Fibroblast of lung (primary cell): ENCODE measurements at regions not wholly inside any gene's neighbourhood (a gene's known extent, or its start where the extent isn't known, plus 50 kb on each side); places are given as distances from the start of the nearest gene placed in this dataset.

ENCODE experiments used
- CTCF ChIP-seq, 2 donors: IDR thresholded peaks in 1 of 2; conservative IDR thresholded peaks in 1 of 2; 1 replicate in 1 of 2; 2 replicates in 1 of 2; pipeline ENCODE4 v1.5.1; 2011 to 2012; ENCODE audit warnings: low read length in 2 of 2, control low read depth in 1 of 2, inconsistent platforms in 1 of 2, low read depth in 1 of 2, mild to moderate bottlenecking in 1 of 2
- EZH2 ChIP-seq: IDR thresholded peaks from 2 replicates; pipeline ENCODE4 v1.5.1; 2012; ENCODE audit warnings: low read length, control low read depth, mild to moderate bottlenecking; ENCODE audit errors: missing control alignments

DNA sequence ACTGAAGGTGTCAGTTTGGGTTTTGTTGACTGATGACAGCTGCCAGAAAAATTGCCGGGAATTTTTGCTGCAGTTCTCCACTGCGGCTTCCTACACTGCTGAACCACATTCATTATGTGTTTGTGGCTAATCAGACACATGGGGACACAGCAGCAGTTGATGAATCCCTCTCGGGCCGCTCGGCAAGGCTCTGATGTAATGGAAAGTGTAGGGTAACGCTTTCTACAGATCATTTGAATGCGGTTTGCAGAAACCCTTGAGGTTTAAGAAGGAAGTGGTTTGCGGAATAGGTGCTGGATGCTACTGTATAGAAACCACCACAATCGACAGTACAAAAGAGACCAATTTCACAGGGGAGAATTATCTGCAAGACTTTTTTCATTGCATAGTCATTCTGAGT, 138.7 kb upstream of the SASH1 start:
- TF ChIP-seq CTCF (conservative IDR thresholded peaks at IDR 0.05 in 1 of 2, IDR thresholded peaks at IDR 0.05 in 1 of 2; ENCODE audit: low read depth in 1 of 2, low read length in 2 of 2) = no peak
- no peak for TF ChIP-seq EZH2
